Activated CD4-positive, alpha-beta memory T cell treated with anti-CD3 and anti-CD28 coated beads, Interleukin-2, amount 10 ng/mL, durations not matched to agents 7 days and 5 days (primary cell): ENCODE measurements at regions not wholly inside any gene's neighbourhood (a gene's known extent, or its start where the extent isn't known, plus 50 kb on each side); places are given as distances from the start of the nearest gene placed in this dataset.
"Not testable (repeated sequence)": the region's sequence is repeated elsewhere in the genome, so short reads cannot be mapped to it uniquely, and the experiment has no call there.

Experiments used
- CTCF ChIA-PET: fragments of 350-600 bp; sonication (Branson Sonifier 250); formaldehyde crosslinking; loops from one replicate; lab custom pipeline; 2021; ENCODE audit warnings: antibody characterized with exemption, inconsistent platforms; lab: Charles Lee
- POLR2A ChIA-PET: fragments of 350-600 bp; sonication (Branson Sonifier 250); formaldehyde crosslinking; loops from one replicate; lab custom pipeline; 2021; ENCODE audit warnings: antibody characterized with exemption; lab: Charles Lee
- DNase-seq: peaks from one replicate; pipeline ENCODE4 v3.0.0-alpha.2; 2020
- H3K27ac Mint-ChIP-seq: one replicate; pipeline ENCODE4 v1.8.0; 2021; ENCODE audit warnings: mild to moderate bottlenecking, mixed read lengths
- H3K27me3 Mint-ChIP-seq: one replicate; pipeline ENCODE4 v1.8.0; 2021; ENCODE audit warnings: mixed read lengths
- H3K36me3 Mint-ChIP-seq: one replicate; pipeline ENCODE4 v1.8.0; 2021; ENCODE audit warnings: low read depth, mixed read lengths
- H3K4me1 Mint-ChIP-seq: one replicate; pipeline ENCODE4 v1.8.0; 2021; ENCODE audit warnings: mixed read lengths
- H3K4me3 Mint-ChIP-seq: one replicate; pipeline ENCODE4 v1.8.0; 2021; ENCODE audit warnings: mild to moderate bottlenecking, mixed read lengths
- H3K9me3 Mint-ChIP-seq: one replicate; pipeline ENCODE4 v1.8.0; 2021; ENCODE audit warnings: mixed read lengths

GRCh38 chr6:91267246-91267645, 680.4 kb upstream of the MAP3K7 start:
- Mint-ChIP-seq H3K36me3 (no peaks in the 10 kb centered on the region), H3K4me3 (no peak overlapping the region), H3K27ac (no peak overlapping the region), H3K9me3 (peaks cover 2% of the 10 kb centered on the region), H3K27me3 (no peaks in the 10 kb centered on the region), H3K4me1 (no peaks in the 10 kb centered on the region)
- POLR2A ChIA-PET = no interaction called here
- CTCF ChIA-PET = no interaction called here
- no peak for DNase-seq

GRCh38 chr6:91266156-91266555, 679.3 kb upstream of the MAP3K7 start:
- Mint-ChIP-seq H3K27ac (no peak overlapping the region), H3K27me3 (no peaks in the 10 kb centered on the region), H3K4me3 (no peak overlapping the region), H3K4me1 (no peaks in the 10 kb centered on the region), H3K9me3 (peaks cover 2% of the 10 kb centered on the region), H3K36me3 (no peaks in the 10 kb centered on the region)
- ChIA-PET POLR2A (no interaction called here), CTCF (no interaction called here)
- DNase-seq = no peak

GRCh38 chr6:91243436-91243835, 656.6 kb upstream of the MAP3K7 start:
- ChIA-PET CTCF (no interaction called here), POLR2A (no interaction called here)
- DNase-seq = no peak
- H3K4me3 Mint-ChIP-seq = no peak overlapping the region
- no peaks in the 10 kb centered on the region for H3K27me3 Mint-ChIP-seq
- H3K4me1 Mint-ChIP-seq = no peaks in the 10 kb centered on the region
- no peaks in the 10 kb centered on the region for H3K36me3 Mint-ChIP-seq
- H3K9me3 Mint-ChIP-seq = no peaks in the 10 kb centered on the region
- no peak overlapping the region for H3K27ac Mint-ChIP-seq

- H3K4me3 Mint-ChIP-seq = no peak overlapping the region
- no peaks in the 10 kb centered on the region for H3K9me3 Mint-ChIP-seq
- POLR2A ChIA-PET = no interaction called here
Observed at GRCh38 chr6:91242614-91242949, 655.7 kb upstream of the MAP3K7 start.

GRCh38 chr6:91241946-91242613, 655.2 kb upstream of the MAP3K7 start:
- H3K36me3 Mint-ChIP-seq = no peaks in the 10 kb centered on the region
- no peaks in the 10 kb centered on the region for H3K27me3 Mint-ChIP-seq
- H3K4me3 Mint-ChIP-seq = no peak overlapping the region
- ChIA-PET CTCF (no interaction called here), POLR2A (no interaction called here)
- no peak overlapping the region for H3K27ac Mint-ChIP-seq
- H3K4me1 Mint-ChIP-seq = no peaks in the 10 kb centered on the region
- no peak for DNase-seq
- H3K9me3 Mint-ChIP-seq = no peaks in the 10 kb centered on the region

More at GRCh38 chr6:91242614-91242949, 655.7 kb upstream of the MAP3K7 start:
- CTCF ChIA-PET = no interaction called here
- Mint-ChIP-seq H3K27me3 (no peaks in the 10 kb centered on the region), H3K36me3 (no peaks in the 10 kb centered on the region), H3K4me1 (no peaks in the 10 kb centered on the region), H3K27ac (no peak overlapping the region)
- no peak for DNase-seq

DNA sequence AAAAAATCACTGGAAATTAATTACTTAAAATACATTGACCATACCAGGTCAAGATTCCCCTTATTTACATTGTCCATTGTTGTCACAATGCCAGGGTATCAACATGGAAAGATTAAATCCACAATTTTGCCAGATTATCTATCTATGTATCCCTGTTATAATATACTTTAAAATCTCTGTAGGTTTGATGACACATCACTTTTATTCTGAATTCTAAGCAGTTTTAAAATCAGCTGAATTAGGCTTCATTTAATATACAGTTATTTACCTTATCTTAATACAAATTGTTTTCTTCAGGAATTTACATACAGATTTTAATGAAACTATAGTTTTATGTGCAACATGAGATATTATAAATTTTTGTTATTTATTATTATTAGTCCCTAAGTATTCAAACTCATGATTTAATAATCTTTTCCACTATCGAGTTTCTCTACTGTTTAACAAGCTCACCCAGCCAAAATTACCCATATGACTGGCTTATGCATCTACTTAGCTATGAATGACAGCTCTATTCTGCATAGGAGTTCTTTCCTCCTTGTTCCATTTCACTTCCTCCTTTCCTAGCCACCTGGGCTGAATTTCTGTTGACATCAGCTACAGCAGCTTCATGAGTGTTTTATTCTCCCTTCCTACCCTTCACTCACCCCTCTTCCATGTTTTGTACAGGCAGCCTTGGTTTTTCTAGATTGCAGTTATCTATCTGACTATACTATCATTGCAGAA, 654.2 kb upstream of the MAP3K7 start:
- H3K9me3 Mint-ChIP-seq = no peaks in the 10 kb centered on the region
- H3K36me3 Mint-ChIP-seq = no peaks in the 10 kb centered on the region
- H3K27me3 Mint-ChIP-seq = no peaks in the 10 kb centered on the region
- no peak for DNase-seq
- ChIA-PET CTCF (no interaction called here), POLR2A (no interaction called here)
- H3K27ac Mint-ChIP-seq = no peak overlapping the region
- H3K4me1 Mint-ChIP-seq = no peaks in the 10 kb centered on the region
- H3K4me3 Mint-ChIP-seq = no peak overlapping the region

DNA sequence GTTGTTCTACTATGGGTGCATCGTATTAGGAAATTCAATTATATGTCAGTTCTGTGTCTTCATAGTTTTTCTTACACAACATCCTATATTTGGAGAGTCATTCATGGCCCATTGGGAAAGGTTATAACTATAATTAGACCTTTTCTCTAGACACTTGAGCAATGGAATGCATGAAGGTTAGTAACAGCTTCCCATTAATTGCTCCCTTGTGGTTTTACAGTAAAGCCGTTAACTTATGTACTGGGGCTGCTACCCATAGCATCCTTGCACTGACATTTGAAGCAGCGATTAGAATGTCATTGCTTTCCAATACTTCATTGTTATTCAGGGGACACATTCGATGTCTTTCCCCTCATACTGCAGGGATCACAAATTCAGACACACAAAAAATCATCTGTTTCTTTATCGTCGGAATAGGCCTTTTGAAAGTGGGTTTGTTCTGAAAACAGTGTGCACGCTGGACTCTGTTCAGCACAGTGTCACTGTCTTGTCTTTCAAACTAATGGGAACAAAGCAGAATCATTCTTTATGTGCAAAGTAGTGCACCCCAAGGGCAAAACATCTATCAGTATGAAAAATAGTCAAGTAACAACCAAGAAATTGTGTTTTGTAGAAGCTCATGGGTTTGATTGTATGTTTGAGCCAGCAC, 634.3 kb upstream of the MAP3K7 start:
- no peak for DNase-seq
- no peak overlapping the region for H3K27ac Mint-ChIP-seq
- ChIA-PET CTCF (no interaction called here), POLR2A (no interaction called here)
- no peak overlapping the region for H3K4me3 Mint-ChIP-seq
- H3K27me3 Mint-ChIP-seq = no peaks in the 10 kb centered on the region
- no peaks in the 10 kb centered on the region for H3K4me1 Mint-ChIP-seq
- no peaks in the 10 kb centered on the region for H3K36me3 Mint-ChIP-seq
- H3K9me3 Mint-ChIP-seq = no peaks in the 10 kb centered on the region

DNA sequence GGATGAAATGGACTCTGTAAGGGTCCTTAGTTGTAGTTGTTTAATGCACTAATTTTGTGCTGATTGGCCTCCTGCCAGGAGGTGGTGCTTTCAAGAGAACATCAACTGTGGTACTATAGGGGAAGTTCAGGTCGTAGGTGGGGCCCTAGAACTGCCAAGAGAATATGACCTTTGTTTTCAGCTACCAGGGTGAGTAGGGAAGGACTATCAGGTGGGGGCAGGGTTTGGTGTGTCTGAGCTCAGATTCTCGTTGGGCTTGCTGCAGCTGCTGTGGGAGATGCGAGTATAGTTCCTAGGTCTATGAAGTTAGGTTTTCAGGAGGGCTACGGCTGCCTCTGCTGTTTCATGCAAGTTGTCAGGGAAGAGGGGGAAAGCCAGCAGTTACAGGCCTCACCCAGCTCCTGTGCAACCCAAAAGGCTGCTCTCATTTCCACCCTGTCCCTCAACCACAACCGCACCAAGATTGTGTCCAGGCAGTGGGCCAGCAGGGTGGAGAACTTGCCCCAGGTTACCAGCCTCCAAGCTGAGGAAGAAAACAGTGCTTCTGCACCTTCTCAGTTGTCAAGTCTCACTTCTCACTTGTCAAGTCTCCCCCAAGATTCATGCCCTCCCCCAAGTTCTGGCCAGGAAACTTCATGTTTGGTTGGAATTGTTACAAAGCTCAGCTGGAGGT, 626.5 kb upstream of the MAP3K7 start:
- Mint-ChIP-seq H3K4me3 (no peak overlapping the region), H3K4me1 (no peaks in the 10 kb centered on the region), H3K27me3 (no peaks in the 10 kb centered on the region), H3K36me3 (no peaks in the 10 kb centered on the region), H3K27ac (no peak overlapping the region), H3K9me3 (peaks cover 8% of the 10 kb centered on the region)
- ChIA-PET POLR2A (no interaction called here), CTCF (no interaction called here)
- DNase-seq = no peak

DNA sequence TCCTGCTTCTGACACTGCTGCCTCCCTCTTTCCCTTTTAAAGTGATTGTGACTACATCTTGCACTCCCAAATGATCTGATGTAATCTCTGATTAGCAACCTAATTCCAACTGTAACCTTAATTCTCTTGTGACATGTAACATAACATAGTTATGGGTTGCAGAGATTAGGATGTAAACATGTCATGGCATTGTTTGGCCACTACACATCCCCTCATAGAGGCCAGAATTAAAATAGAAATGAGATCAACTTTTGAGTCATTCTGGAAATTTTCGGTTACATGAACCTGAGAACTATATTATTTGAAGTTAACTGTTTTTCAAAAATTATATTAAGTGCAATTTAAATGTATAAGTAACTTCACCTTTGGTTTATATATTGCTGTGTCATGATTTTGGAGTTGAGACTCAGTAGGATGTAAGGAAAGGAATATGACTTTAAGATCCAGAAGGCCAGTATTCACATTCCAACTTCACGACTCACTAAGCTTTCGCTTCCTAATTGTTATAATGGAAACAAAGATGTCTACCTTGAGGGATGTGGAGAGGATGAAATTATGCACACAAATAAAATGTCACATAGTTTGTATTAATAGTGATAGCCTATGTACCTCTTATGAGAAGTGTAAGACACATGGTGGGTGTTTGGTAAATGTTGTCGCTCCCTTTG, 611.9 kb upstream of the MAP3K7 start:
- Mint-ChIP-seq H3K27ac (no peak overlapping the region), H3K36me3 (no peaks in the 10 kb centered on the region), H3K9me3 (no peaks in the 10 kb centered on the region), H3K27me3 (no peaks in the 10 kb centered on the region), H3K4me3 (no peak overlapping the region), H3K4me1 (no peaks in the 10 kb centered on the region)
- CTCF ChIA-PET = no interaction called here
- DNase-seq = no peak
- POLR2A ChIA-PET = no interaction called here

DNA sequence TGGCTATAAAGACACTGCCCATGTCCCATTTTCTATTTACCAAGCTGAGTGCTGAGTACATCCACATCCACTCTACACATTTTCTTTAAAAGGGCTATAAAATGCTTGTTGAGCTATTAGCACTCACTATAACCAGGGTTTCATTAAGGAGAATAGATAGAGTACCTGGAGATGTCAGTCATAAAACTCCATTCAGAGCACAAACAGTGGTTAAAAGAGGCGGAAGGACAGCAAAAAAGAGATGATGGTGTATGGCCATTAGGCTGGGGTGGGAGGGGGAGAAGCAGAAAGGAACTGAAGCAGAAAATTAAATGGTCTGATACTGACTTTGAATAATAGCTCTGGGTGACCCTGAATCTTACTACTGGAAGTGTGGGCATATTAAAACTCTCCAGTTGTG, 609.9 kb upstream of the MAP3K7 start:
- ChIA-PET POLR2A (no interaction called here), CTCF (no interaction called here)
- H3K27me3 Mint-ChIP-seq = no peaks in the 10 kb centered on the region
- no peaks in the 10 kb centered on the region for H3K9me3 Mint-ChIP-seq
- H3K4me1 Mint-ChIP-seq = no peaks in the 10 kb centered on the region
- H3K36me3 Mint-ChIP-seq = no peaks in the 10 kb centered on the region
- H3K27ac Mint-ChIP-seq = no peak overlapping the region
- no peak overlapping the region for H3K4me3 Mint-ChIP-seq
- DNase-seq = no peak

DNA sequence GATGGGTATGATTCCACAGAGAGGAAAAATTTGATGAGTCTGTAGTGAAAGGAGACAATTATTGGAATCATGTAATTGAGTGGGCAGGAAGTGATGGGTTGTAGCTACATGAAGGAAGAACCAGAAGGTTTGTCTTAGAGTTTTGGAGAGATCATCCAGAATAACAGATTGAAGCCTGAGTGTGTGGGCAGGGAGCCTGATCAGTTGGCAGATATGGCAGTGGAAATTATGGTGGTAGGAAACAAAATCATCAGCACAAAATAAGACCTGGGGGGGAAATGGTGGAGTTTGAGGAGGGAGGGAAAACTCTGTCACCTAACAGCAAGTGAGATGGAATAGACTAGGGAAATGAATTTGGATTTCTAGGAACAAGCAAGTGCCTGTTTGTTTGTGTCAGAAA, 606.6 kb upstream of the MAP3K7 start:
- no peaks in the 10 kb centered on the region for H3K9me3 Mint-ChIP-seq
- ChIA-PET POLR2A (no interaction called here), CTCF (no interaction called here)
- no peak overlapping the region for H3K27ac Mint-ChIP-seq
- no peak for DNase-seq
- no peak overlapping the region for H3K4me3 Mint-ChIP-seq
- no peaks in the 10 kb centered on the region for H3K4me1 Mint-ChIP-seq
- no peaks in the 10 kb centered on the region for H3K27me3 Mint-ChIP-seq
- no peaks in the 10 kb centered on the region for H3K36me3 Mint-ChIP-seq

GRCh38 chr6:91190041-91190440, 603.2 kb upstream of the MAP3K7 start:
- DNase-seq, H3K27me3 Mint-ChIP-seq, CTCF ChIA-PET, H3K4me3 Mint-ChIP-seq, H3K9me3 Mint-ChIP-seq, H3K27ac Mint-ChIP-seq, POLR2A ChIA-PET, H3K4me1 Mint-ChIP-seq, H3K36me3 Mint-ChIP-seq: not testable (repeated sequence)

DNA sequence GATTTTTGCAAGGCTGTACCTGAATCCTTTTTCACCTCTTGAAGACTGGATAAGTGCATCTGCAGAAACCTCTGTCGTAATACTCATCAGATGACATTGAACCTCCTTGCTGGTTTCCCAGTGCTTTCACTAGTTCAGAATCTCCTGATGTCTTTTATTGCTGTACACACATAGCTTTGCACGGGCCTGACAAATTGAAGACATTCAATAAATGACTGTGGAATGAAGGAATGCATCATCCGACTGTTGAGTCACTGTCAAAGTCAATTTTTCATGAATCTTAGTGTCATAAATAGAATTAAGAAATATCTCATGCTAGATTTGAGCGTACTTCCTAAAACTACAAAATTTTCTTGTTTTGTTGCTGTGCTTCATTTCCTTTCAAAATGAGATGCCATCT, 598.2 kb upstream of the MAP3K7 start:
- POLR2A ChIA-PET = no interaction called here
- Mint-ChIP-seq H3K9me3 (no peaks in the 10 kb centered on the region), H3K27me3 (no peaks in the 10 kb centered on the region), H3K27ac (no peak overlapping the region), H3K4me3 (no peak overlapping the region), H3K36me3 (no peaks in the 10 kb centered on the region), H3K4me1 (no peaks in the 10 kb centered on the region)
- CTCF ChIA-PET = no interaction called here
- no peak for DNase-seq
